ENCODE measurements at regions not wholly inside any gene's neighbourhood (a gene's known extent, or its start where the extent isn't known, plus 50 kb on each side); places are given as distances from the start of the nearest gene placed in this dataset.

DNA sequence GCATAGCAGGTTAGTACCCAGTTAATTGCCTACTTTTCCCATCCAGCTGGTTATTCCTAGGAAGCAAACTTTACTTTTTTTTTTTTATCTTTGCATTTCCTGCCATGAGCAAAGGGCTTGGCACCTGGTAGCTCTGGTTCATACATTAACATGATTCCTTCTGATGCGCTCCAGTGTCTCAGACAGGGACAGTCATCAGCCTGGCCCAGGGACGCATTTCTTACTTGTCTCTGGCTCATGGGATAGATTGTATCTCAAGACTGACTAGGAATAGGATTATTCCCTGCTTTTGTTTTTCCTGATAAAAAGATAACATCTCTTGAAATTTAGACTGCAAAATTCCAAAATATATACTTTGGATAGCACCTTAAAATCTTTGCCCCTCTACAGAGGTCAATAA is 571.5 kb upstream of the TENM3 start:
- Histone ChIP-seq H3K4me1 (ENCODE audit: control insufficient read depth, insufficient read depth, low read length, poor library complexity, severe bottlenecking) (no peaks in the 10 kb centered on the region), H3K36me3 (ENCODE audit: control insufficient read depth, insufficient read depth, low read length) (no peaks in the 10 kb centered on the region), H3K4me3 (ENCODE audit: low read depth, low read length) (no peak overlapping the region), H3K27me3 (ENCODE audit: control insufficient read depth, insufficient read depth, low read length) (no peaks in the 10 kb centered on the region), H3K27ac (ENCODE audit: insufficient read depth, low read length, poor library complexity, severe bottlenecking) (no peak overlapping the region), H3K9me3 (ENCODE audit: control insufficient read depth in 2 of 2, low read length in 2 of 2) (no peaks in the 10 kb centered on the region)
- no peaks in the 10 kb centered on the region for H3K4me1 Mint-ChIP-seq
- DNase-seq (no peak), ATAC-seq (ENCODE audit: low read depth in 2 of 2) (no peak)
- H3K4me3 Mint-ChIP-seq: no peak overlapping the region
- H3K27ac Mint-ChIP-seq: no peak overlapping the region
- peaks cover 0 to 6% (median 2%) of the 10 kb centered on the region in 7 donors for H3K9me3 Mint-ChIP-seq
- no peaks in the 10 kb centered on the region for H3K27me3 Mint-ChIP-seq
- H3K36me3 Mint-ChIP-seq: no peaks in the 10 kb centered on the region

DNA sequence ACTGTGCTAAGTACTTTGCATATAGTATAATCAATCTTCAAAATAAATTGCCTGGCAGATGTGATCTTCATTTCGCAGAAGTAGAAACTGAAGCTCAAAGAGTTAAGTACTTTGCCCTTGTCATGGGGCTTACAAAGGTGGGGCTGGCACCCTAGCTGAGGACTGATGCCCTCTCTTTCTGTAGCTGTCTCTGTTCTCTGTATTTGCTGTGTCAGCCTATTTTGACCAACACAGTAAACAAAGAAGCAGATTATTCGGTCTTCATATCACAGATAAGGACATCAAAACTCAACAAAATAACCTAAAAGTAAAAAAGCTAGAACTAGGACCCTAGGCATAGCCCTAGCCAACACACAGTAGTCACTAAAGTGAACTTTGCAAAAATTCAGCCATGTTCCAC is 570.5 kb upstream of the TENM3 start:
- no peak overlapping the region for H3K27ac Mint-ChIP-seq
- Histone ChIP-seq H3K36me3 (ENCODE audit: control insufficient read depth, insufficient read depth, low read length) (no peaks in the 10 kb centered on the region), H3K9me3 (ENCODE audit: control insufficient read depth in 2 of 2, low read length in 2 of 2) (no peaks in the 10 kb centered on the region), H3K4me3 (ENCODE audit: low read depth, low read length) (no peak overlapping the region), H3K27me3 (ENCODE audit: control insufficient read depth, insufficient read depth, low read length) (no peaks in the 10 kb centered on the region), H3K4me1 (ENCODE audit: control insufficient read depth, insufficient read depth, low read length, poor library complexity, severe bottlenecking) (no peaks in the 10 kb centered on the region), H3K27ac (ENCODE audit: insufficient read depth, low read length, poor library complexity, severe bottlenecking) (no peak overlapping the region)
- H3K4me1 Mint-ChIP-seq: no peaks in the 10 kb centered on the region
- H3K4me3 Mint-ChIP-seq: no peak overlapping the region
- ATAC-seq (ENCODE audit: low read depth in 2 of 2) (no peak), DNase-seq (no peak)
- peaks cover 0 to 6% (median 4%) of the 10 kb centered on the region in 7 donors for H3K9me3 Mint-ChIP-seq
- H3K36me3 Mint-ChIP-seq: no peaks in the 10 kb centered on the region
- H3K27me3 Mint-ChIP-seq: no peaks in the 10 kb centered on the region

DNA sequence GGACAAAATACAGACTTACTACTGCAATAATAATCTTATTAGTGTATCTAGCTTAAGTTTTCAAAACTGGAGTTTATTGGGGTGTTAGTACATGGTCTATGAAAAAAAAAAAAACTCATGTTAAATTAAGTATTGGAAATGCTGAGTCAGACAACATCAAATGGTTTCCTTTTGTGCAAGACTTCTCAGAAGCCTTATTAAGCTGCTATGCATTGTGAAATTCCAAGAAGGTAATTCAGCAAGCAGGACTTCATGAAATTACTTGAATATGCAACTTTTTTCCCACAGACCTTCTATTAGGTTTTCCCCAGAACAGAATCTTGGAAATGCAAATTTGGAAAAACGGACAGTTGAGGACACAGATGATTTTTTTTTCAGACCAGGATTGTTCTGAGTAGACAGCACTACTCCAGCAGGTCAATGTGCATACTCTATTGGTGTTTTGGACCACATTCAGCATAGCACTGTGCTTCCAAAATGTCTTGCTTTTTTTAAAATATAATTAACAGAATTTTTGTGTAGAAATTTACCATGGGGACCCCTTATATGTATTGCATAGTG is 568.8 kb upstream of the TENM3 start:
- Histone ChIP-seq H3K4me1 (ENCODE audit: control insufficient read depth, insufficient read depth, low read length, poor library complexity, severe bottlenecking) (no peaks in the 10 kb centered on the region), H3K27me3 (ENCODE audit: control insufficient read depth, insufficient read depth, low read length) (no peaks in the 10 kb centered on the region), H3K27ac (ENCODE audit: insufficient read depth, low read length, poor library complexity, severe bottlenecking) (no peak overlapping the region), H3K36me3 (ENCODE audit: control insufficient read depth, insufficient read depth, low read length) (no peaks in the 10 kb centered on the region), H3K9me3 (ENCODE audit: control insufficient read depth in 2 of 2, low read length in 2 of 2) (no peaks in the 10 kb centered on the region), H3K4me3 (ENCODE audit: low read depth, low read length) (no peak overlapping the region)
- Mint-ChIP-seq H3K36me3 (no peaks in the 10 kb centered on the region), H3K27me3 (no peaks in the 10 kb centered on the region), H3K27ac (no peak overlapping the region), H3K4me1 (no peaks in the 10 kb centered on the region), H3K4me3 (no peak overlapping the region), H3K9me3 (peaks cover 0 to 11% (median 4%) of the 10 kb centered on the region in 7 donors)
- DNase-seq (no peak), ATAC-seq (ENCODE audit: low read depth in 2 of 2) (no peak)

DNA sequence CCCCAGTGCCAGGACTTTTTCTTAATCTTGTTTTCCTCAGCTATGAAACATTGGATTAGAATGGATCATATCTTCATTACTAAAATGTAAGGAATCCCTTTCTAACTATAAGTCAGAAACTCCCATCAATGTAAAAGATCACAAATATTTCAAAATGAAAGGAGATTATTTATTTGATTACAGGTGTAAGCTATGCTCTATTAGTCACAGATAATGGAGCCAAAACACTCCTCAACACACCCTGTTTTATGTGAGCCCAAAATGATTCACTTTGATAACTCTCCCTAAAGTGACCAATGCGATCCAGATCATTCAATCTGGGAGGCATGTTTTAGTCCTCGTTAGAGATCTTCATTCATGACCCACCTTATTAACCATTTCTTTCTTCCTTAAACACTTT is 566.7 kb upstream of the TENM3 start:
- Histone ChIP-seq H3K4me3 (ENCODE audit: low read depth, low read length) (no peak overlapping the region), H3K9me3 (ENCODE audit: control insufficient read depth in 2 of 2, low read length in 2 of 2) (peaks cover 0 to 3% of the 10 kb centered on the region in 2 experiments), H3K4me1 (ENCODE audit: control insufficient read depth, insufficient read depth, low read length, poor library complexity, severe bottlenecking) (no peaks in the 10 kb centered on the region), H3K27ac (ENCODE audit: insufficient read depth, low read length, poor library complexity, severe bottlenecking) (no peak overlapping the region), H3K27me3 (ENCODE audit: control insufficient read depth, insufficient read depth, low read length) (no peaks in the 10 kb centered on the region), H3K36me3 (ENCODE audit: control insufficient read depth, insufficient read depth, low read length) (no peaks in the 10 kb centered on the region)
- H3K27ac Mint-ChIP-seq: no peak overlapping the region
- H3K27me3 Mint-ChIP-seq: no peaks in the 10 kb centered on the region
- DNase-seq (no peak), ATAC-seq (ENCODE audit: low read depth in 2 of 2) (no peak)
- no peaks in the 10 kb centered on the region for H3K36me3 Mint-ChIP-seq
- H3K9me3 Mint-ChIP-seq: peaks cover 0 to 11% (median 4%) of the 10 kb centered on the region in 7 donors
- no peaks in the 10 kb centered on the region for H3K4me1 Mint-ChIP-seq
- H3K4me3 Mint-ChIP-seq: no peak overlapping the region

DNA sequence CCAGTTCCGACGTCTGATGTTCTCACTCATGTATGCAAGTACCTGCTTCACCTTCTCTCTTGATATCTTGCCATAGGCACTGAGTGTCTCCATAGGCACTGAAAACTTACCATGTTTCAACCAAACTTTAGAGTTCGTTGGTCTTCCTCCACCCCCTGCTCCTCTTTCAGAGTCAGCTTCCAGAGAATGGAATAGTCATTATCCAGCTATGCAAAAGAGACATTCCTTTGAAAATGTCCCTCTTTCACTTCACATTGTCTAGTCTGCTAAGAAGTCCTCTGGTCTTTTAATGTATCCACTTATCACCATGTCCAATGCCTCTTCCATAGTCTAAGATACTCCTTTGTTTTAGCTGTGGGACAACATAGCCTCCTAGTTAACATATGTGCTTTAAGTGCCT is 566.0 kb upstream of the TENM3 start:
- Mint-ChIP-seq H3K4me3 (no peak overlapping the region), H3K36me3 (no peaks in the 10 kb centered on the region), H3K27ac (no peak overlapping the region), H3K27me3 (no peaks in the 10 kb centered on the region), H3K4me1 (no peaks in the 10 kb centered on the region), H3K9me3 (peaks cover 0 to 11% (median 4%) of the 10 kb centered on the region in 7 donors)
- ATAC-seq (ENCODE audit: low read depth in 2 of 2): no peak
- DNase-seq: no peak
- Histone ChIP-seq H3K36me3 (ENCODE audit: control insufficient read depth, insufficient read depth, low read length) (no peaks in the 10 kb centered on the region), H3K27me3 (ENCODE audit: control insufficient read depth, insufficient read depth, low read length) (no peaks in the 10 kb centered on the region), H3K9me3 (ENCODE audit: control insufficient read depth in 2 of 2, low read length in 2 of 2) (peaks cover 2 to 3% of the 10 kb centered on the region in 2 experiments), H3K4me3 (ENCODE audit: low read depth, low read length) (no peak overlapping the region), H3K27ac (ENCODE audit: insufficient read depth, low read length, poor library complexity, severe bottlenecking) (no peak overlapping the region), H3K4me1 (ENCODE audit: control insufficient read depth, insufficient read depth, low read length, poor library complexity, severe bottlenecking) (no peaks in the 10 kb centered on the region)

DNA sequence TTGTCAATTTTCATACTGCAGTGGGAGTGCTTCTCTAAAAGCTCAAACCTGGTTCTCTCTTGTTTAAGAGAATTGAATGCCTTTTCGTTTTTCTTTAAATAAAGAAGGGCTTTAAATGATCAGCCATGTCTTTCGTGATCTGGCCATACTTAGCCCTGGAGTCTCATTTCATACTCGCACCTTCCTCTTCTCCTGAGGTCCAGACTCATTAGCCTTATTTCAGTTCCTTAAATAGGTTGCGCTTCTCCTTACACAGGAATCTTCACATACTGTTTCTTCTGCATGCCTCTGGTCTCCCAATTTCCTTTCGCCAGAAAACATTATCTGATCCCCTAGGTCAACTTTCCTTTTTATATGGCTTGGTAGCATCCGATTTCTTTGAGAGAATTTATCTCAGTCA is 565.6 kb upstream of the TENM3 start:
- Mint-ChIP-seq H3K27ac (no peak overlapping the region), H3K27me3 (no peaks in the 10 kb centered on the region), H3K9me3 (peaks cover 0 to 11% (median 4%) of the 10 kb centered on the region in 7 donors), H3K4me1 (no peaks in the 10 kb centered on the region), H3K36me3 (no peaks in the 10 kb centered on the region), H3K4me3 (no peak overlapping the region)
- H3K4me3 ChIP-seq (ENCODE audit: low read depth, low read length): no peak overlapping the region
- H3K27me3 ChIP-seq (ENCODE audit: control insufficient read depth, insufficient read depth, low read length): no peaks in the 10 kb centered on the region
- no peak for ATAC-seq (ENCODE audit: low read depth in 2 of 2)
- H3K9me3 ChIP-seq (ENCODE audit: control insufficient read depth in 2 of 2, low read length in 2 of 2): peaks cover 3 to 5% of the 10 kb centered on the region in 2 experiments
- no peaks in the 10 kb centered on the region for H3K4me1 ChIP-seq (ENCODE audit: control insufficient read depth, insufficient read depth, low read length, poor library complexity, severe bottlenecking)
- no peaks in the 10 kb centered on the region for H3K36me3 ChIP-seq (ENCODE audit: control insufficient read depth, insufficient read depth, low read length)
- no peak overlapping the region for H3K27ac ChIP-seq (ENCODE audit: insufficient read depth, low read length, poor library complexity, severe bottlenecking)
- DNase-seq: no peak

DNA sequence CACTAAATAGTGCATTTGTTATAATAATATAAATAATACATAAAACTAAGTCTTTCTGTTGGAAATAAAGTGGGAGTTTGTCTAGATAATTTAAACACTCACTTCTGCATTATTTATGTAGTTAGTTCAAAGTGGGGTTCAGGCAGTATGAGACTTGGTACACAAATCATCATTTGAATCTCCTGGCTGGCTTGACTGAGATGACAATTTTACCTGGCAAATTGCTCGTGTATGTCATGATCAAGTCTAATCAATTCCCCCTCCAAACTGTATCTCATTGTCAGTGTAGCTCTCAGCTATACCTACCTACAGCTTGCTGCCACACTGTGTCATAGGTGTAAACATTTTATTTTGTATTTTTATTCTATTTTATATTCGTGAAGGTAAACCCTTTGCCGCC is 563.4 kb upstream of the TENM3 start:
- Histone ChIP-seq H3K27ac (ENCODE audit: insufficient read depth, low read length, poor library complexity, severe bottlenecking) (no peak overlapping the region), H3K36me3 (ENCODE audit: control insufficient read depth, insufficient read depth, low read length) (no peaks in the 10 kb centered on the region), H3K4me3 (ENCODE audit: low read depth, low read length) (no peak overlapping the region), H3K27me3 (ENCODE audit: control insufficient read depth, insufficient read depth, low read length) (no peaks in the 10 kb centered on the region), H3K9me3 (ENCODE audit: control insufficient read depth in 2 of 2, low read length in 2 of 2) (peaks cover 3 to 6% of the 10 kb centered on the region in 2 experiments), H3K4me1 (ENCODE audit: control insufficient read depth, insufficient read depth, low read length, poor library complexity, severe bottlenecking) (no peaks in the 10 kb centered on the region)
- peaks cover 0 to 11% (median 4%) of the 10 kb centered on the region in 7 donors for H3K9me3 Mint-ChIP-seq
- DNase-seq (no peak), ATAC-seq (ENCODE audit: low read depth in 2 of 2) (no peak)
- no peaks in the 10 kb centered on the region for H3K36me3 Mint-ChIP-seq
- no peaks in the 10 kb centered on the region for H3K27me3 Mint-ChIP-seq
- H3K4me3 Mint-ChIP-seq: no peak overlapping the region
- no peak overlapping the region for H3K27ac Mint-ChIP-seq
- no peaks in the 10 kb centered on the region for H3K4me1 Mint-ChIP-seq

DNA sequence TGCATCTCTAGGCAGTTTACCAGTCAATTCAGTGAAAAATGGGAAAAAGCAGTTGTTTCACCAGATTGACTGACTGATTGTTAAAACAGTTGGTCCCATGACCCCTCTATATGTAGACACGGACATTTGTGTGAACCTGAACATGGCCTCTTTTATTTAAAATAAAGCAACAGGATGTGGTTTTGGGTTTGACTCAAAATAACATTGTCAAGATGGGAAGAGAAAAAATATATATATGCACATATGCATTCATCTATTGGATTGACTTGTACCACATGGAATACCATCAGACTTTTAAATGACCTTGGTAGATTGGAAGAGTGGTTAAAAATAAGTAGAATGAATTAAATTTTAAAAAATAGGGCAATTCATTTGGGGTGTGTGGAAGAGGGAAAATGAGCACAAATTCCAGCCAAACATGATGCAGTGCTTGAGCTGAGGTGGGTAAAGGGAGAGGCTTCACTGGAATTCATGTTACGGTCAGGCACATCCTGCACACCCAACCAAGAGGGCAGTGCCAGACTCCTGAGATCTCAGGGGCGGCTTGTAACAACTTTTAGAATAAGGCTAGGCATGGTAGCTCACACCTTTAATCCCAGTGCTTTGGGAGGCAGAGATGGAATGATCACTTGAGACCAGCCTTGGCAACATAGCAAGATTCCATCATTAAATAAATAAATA is 560.7 kb upstream of the TENM3 start:
- DNase-seq (no peak), ATAC-seq (ENCODE audit: low read depth in 2 of 2) (no peak)
- Histone ChIP-seq H3K36me3 (ENCODE audit: control insufficient read depth, insufficient read depth, low read length) (no peaks in the 10 kb centered on the region), H3K27ac (ENCODE audit: insufficient read depth, low read length, poor library complexity, severe bottlenecking) (no peak overlapping the region), H3K9me3 (ENCODE audit: control insufficient read depth in 2 of 2, low read length in 2 of 2) (peaks cover 3 to 6% of the 10 kb centered on the region in 2 experiments), H3K4me3 (ENCODE audit: low read depth, low read length) (no peak overlapping the region), H3K27me3 (ENCODE audit: control insufficient read depth, insufficient read depth, low read length) (no peaks in the 10 kb centered on the region), H3K4me1 (ENCODE audit: control insufficient read depth, insufficient read depth, low read length, poor library complexity, severe bottlenecking) (no peaks in the 10 kb centered on the region)
- H3K4me1 Mint-ChIP-seq: no peaks in the 10 kb centered on the region
- no peaks in the 10 kb centered on the region for H3K27me3 Mint-ChIP-seq
- H3K27ac Mint-ChIP-seq: no peak overlapping the region
- H3K9me3 Mint-ChIP-seq: peaks cover 0 to 7% (median 0%) of the 10 kb centered on the region in 7 donors
- H3K36me3 Mint-ChIP-seq: no peaks in the 10 kb centered on the region
- H3K4me3 Mint-ChIP-seq: no peak overlapping the region
